ENCODE measurements at regions not wholly inside any gene's neighbourhood (a gene's known extent, or its start where the extent isn't known, plus 50 kb on each side); places are given as distances from the start of the nearest gene placed in this dataset.

DNA sequence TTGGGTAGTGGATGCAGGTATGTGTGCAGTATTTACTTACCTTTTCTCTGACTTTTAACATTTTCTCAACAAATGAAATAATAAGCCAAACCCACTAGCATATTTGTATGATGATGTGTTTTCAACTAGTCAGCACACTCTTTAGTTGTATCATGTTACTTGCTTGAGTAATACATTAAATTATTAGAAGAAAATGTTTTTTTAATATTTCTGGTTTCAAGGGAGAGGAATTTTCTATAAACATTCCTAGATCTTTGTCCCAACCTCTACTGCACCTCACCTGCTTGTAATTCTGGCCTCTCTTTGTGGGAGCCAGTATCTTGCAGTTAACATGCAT is 161.8 kb upstream of the CBLB start:
- intact Hi-C loops (cut with DNase I), result no loop called here
- Histone ChIP-seq H3K27ac (no peak overlapping the region), H3K9me3 (no peaks in the 10 kb centered on the region), H3K4me3 (no peak overlapping the region), H3K4me1 (peaks cover 0 to 2% (median 1%) of the 10 kb centered on the region in 3 donors), H3K36me3 (no peaks in the 10 kb centered on the region), H3K27me3 (no peaks in the 10 kb centered on the region)
- FAIRE-seq, result no peak
- no peak for ATAC-seq
- TF ChIP-seq, protein P1, sequence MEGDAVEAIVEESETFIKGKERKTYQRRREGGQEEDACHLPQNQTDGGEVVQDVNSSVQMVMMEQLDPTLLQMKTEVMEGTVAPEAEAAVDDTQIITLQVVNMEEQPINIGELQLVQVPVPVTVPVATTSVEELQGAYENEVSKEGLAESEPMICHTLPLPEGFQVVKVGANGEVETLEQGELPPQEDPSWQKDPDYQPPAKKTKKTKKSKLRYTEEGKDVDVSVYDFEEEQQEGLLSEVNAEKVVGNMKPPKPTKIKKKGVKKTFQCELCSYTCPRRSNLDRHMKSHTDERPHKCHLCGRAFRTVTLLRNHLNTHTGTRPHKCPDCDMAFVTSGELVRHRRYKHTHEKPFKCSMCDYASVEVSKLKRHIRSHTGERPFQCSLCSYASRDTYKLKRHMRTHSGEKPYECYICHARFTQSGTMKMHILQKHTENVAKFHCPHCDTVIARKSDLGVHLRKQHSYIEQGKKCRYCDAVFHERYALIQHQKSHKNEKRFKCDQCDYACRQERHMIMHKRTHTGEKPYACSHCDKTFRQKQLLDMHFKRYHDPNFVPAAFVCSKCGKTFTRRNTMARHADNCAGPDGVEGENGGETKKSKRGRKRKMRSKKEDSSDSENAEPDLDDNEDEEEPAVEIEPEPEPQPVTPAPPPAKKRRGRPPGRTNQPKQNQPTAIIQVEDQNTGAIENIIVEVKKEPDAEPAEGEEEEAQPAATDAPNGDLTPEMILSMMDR (IDR thresholded peaks at IDR 0.05), result no peak
- DNase-seq, result no peak

- ATAC-seq (no peak), DNase-seq (no peak), FAIRE-seq (no peak)
- Histone ChIP-seq H3K4me1 (no peaks in the 10 kb centered on the region), H3K9me3 (no peaks in the 10 kb centered on the region), H3K36me3 (no peaks in the 10 kb centered on the region), H3K27ac (no peak overlapping the region), H3K27me3 (no peaks in the 10 kb centered on the region), H3K4me3 (no peak overlapping the region)
- TF ChIP-seq, protein P1 (IDR thresholded peaks at IDR 0.05), result no peak
- 75 to 81% methylated on average over 2 of the region's 2 CpGs for WGBS, 2 donors
- intact Hi-C loops (cut with DNase I), result no loop called here
Measured at GRCh38 chr3:106032479-106032878, 163.7 kb upstream of the CBLB start.

DNA sequence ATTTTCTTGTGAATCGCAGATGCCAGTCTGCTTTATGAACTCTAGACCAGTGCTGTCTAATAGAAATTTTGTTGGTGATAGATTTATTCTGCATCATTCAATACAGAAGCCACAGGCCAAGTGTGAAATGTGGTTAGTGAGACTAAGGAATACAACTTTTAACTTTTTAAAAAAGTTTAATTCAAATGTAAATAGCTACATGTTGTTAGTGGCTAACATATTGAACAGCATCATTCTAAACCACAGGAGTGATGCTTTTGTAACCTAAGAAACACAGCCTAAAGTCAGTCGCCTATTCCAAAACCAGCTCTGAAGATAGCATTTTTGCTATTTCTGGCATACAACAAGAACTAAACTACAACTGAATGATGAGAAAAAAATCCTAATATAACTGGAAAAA is 164.8 kb upstream of the CBLB start:
- no peak for ATAC-seq
- intact Hi-C loops (cut with DNase I), result no loop called here

DNA sequence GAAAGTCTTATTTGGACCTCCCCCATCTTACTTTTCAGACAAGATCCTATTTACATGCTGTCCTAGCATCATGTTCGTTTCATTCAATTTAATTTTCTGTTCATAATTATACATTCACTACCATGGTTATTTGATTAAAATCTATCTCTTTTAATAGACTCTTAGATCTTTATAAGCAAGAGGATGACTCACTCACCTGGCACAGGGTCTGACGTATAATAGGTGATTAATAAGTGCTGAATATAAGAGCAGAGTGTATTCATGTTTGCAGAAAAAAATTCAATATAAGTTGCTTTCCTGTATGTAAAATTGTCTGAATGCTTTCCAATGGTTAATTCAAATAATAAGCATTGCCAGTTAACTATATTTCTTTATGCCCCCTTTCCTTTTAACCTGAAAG is 165.5 kb upstream of the CBLB start:
- Histone ChIP-seq H3K36me3 (no peaks in the 10 kb centered on the region), H3K27me3 (no peaks in the 10 kb centered on the region), H3K27ac (no peak overlapping the region), H3K4me3 (no peak overlapping the region), H3K9me3 (no peaks in the 10 kb centered on the region), H3K4me1 (no peaks in the 10 kb centered on the region)
- TF ChIP-seq, protein P1 (IDR thresholded peaks at IDR 0.05), result no peak
- FAIRE-seq (no peak), ATAC-seq (no peak), DNase-seq (no peak)
- intact Hi-C loops (cut with DNase I), result no loop called here
- 49 to 63% methylated on average over 2 of the region's 2 CpGs for WGBS, 2 donors

More for the DNA sequence above, 164.8 kb upstream of the CBLB start:
- FAIRE-seq (no peak), DNase-seq (no peak)
- H3K36me3 ChIP-seq, result no peaks in the 10 kb centered on the region
- no peak overlapping the region for H3K27ac ChIP-seq
- no peak overlapping the region for H3K4me3 ChIP-seq
- TF ChIP-seq, protein P1 (IDR thresholded peaks at IDR 0.05), result no peak
- no peaks in the 10 kb centered on the region for H3K4me1 ChIP-seq
- 89 to 94% methylated on average over 2 of the region's 2 CpGs for WGBS, 2 donors
- no peaks in the 10 kb centered on the region for H3K9me3 ChIP-seq
- no peaks in the 10 kb centered on the region for H3K27me3 ChIP-seq

- H3K27me3 ChIP-seq, result no peaks in the 10 kb centered on the region
- H3K9me3 ChIP-seq, result no peaks in the 10 kb centered on the region
- TF ChIP-seq, protein P1 (IDR thresholded peaks at IDR 0.05), result no peak
- intact Hi-C loops (cut with DNase I), result no loop called here
- no peaks in the 10 kb centered on the region for H3K4me1 ChIP-seq
- H3K36me3 ChIP-seq, result no peaks in the 10 kb centered on the region
- no peak overlapping the region for H3K27ac ChIP-seq
- 66 to 73% methylated on average over 4 of the region's 4 CpGs for WGBS, 2 donors
- no peak for ATAC-seq
- H3K4me3 ChIP-seq, result no peak overlapping the region
- no peak for DNase-seq
- no peak for FAIRE-seq
Measured at GRCh38 chr3:106035619-106036018, 166.8 kb upstream of the CBLB start.

Data from pancreas (tissue), 10 donors.